Stimulated activated CD4-positive, alpha-beta T cell treated with anti-CD3 and anti-CD28 coated beads, Interleukin-1b, Interleukin-23, amount 100 ng/mL, for 48 hours (primary cell): ENCODE measurements at regions not wholly inside any gene's neighbourhood (a gene's known extent, or its start where the extent isn't known, plus 50 kb on each side); places are given as distances from the start of the nearest gene placed in this dataset.
"Not testable (repeated sequence)": the region's sequence is repeated elsewhere in the genome, so short reads cannot be mapped to it uniquely, and the experiment has no call there.

Experiments used
- DNase-seq: peaks from one replicate; pipeline ENCODE4 v3.0.0-alpha.2; 2020

- no peak for DNase-seq
Observed at GRCh38 chr2:120502761-120503160, 156.8 kb downstream of the INHBB start.

DNA sequence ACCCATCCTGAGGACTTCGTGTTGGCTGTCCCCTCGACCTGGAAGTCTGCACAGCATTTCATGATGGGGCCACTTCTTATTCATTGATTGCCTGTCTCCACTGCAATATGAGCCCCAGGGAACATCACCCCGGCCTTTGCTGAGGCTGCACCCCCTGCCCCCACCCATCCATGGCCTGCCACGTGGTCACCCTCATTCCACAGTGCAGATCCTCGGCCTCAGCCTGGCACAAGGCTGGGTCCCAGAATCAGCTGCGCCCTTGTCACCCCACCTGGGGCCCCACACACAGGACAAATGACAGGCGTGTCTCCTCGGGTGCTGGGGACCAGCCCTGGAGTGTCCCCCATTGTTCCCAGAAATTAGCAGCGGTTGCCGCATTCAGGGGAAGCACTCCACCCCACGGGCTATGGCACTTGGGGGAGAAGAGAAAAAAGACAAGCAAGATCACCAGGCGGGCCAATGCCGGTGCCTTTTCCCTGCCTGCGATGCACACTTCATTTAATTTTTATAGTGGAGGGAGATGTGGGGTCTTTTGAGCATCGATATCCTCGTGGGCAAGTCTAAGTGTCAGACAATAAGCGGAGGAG, 157.4 kb downstream of the INHBB start:
- DNase-seq, result no peak

GRCh38 chr2:120503793-120504571, 158.0 kb downstream of the INHBB start:
- no peak for DNase-seq

- DNase-seq, result no peak
Observed at GRCh38 chr2:120504936-120505705, 159.2 kb downstream of the INHBB start.

DNA sequence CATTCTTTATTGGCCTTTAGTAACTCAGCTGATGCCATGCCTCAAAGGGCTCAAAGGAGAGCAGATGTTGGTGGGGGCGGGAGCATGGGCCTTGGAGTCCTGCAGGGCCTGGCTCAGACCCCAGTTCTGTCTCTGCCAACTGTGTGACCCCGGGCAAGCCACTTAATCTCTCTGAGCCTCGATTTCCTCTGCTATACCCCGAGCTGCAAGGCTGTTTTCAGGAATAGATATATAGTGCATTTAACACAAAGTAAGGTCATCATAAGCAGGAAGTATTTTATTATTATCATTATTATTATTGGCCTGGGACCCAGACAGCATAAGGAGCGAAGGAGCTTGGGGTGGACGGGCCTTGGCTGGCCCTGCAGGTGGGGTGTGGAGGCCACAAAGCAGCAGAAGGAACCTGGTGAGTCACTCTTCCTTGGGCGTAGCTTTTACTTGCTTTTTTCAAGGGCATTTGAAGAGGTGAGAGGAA, 162.7 kb downstream of the INHBB start:
- DNase-seq, result no peak

DNA sequence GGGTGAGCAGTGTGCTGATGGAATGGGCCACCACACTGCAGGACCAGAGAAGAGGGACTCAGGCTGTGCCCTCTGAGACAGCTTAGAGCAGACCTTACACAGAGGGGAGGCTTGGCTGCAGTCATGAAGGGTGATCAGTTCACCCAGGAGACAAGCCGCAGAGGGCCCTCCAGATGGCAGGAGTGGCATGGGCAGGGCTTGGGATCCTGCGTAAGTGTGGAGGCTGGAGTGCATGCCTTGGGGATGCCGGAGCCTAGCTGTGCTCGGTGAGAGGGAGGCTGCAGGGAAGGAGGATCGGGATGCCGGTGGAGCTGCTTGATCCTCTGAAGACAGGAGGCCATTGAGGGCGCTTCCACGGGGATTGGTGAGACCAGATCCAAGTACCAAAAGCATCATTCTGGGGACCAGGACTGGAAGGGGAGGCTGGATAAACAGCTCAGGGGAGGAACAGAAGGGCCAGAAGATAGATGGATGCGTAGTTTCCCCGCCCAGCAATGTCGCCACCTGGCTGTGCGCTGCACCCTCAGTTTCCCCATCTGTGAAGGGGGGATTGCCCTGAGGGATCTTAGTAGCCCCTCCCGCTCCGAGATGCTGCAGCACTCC, 163.4 kb downstream of the INHBB start:
- no peak for DNase-seq

DNA sequence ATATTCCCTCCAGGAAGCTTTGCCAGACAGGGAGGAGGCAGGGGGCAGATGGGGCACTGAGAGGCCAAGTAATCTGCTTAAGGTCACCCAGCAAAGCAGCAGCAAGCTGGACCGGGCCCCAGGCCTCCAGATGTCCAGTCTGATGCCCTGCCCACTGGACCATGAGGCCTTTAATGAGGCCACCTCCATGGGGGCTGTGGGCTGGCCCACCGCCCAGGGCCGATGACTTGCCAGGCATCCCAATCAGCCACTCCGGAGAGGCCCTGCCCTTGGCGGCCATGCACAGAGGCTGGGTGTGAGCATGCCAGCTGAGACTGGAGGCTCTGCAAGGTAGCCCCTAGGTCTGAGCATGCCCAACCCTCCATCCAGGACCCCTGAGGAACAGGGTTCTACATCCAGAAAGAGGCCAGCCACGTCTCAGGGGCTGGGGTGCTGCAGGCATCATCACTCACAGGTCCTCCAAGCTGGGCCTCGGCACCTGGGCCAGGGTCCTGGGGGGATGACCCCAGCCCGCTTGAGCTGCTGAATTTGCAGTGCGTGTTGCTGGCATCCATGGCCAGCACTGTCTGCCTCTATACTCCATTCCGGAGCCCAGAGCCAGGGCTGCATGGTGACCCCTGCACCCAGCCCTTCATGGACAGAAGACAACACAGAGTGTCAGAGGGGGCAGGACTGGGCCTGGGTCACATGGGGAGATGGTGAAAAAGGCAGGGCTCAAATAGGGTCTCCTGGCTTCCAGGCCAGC, 164.2 kb downstream of the INHBB start:
- no peak for DNase-seq

GRCh38 chr2:120510751-120511395, 164.9 kb downstream of the INHBB start:
- no peak for DNase-seq

DNA sequence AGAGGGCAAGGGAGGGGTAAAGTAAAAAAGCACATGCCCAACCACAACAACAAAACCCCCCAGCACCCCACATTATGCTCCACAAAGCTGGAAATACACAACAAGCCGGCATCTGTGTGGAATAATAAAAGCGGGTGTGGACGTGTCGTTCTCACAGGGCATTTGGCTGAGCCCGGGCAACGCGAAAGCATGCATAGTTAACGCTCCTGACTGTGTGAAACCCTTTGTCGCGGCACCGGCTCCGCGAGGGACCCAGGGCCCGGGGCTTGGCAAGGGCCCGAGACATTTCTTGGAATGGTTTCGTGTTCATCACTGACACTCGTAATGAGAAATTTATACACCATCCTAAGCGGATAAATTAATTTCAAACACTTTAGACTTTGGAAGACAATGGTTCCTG, 165.6 kb downstream of the INHBB start:
- DNase-seq, result no peak

DNA sequence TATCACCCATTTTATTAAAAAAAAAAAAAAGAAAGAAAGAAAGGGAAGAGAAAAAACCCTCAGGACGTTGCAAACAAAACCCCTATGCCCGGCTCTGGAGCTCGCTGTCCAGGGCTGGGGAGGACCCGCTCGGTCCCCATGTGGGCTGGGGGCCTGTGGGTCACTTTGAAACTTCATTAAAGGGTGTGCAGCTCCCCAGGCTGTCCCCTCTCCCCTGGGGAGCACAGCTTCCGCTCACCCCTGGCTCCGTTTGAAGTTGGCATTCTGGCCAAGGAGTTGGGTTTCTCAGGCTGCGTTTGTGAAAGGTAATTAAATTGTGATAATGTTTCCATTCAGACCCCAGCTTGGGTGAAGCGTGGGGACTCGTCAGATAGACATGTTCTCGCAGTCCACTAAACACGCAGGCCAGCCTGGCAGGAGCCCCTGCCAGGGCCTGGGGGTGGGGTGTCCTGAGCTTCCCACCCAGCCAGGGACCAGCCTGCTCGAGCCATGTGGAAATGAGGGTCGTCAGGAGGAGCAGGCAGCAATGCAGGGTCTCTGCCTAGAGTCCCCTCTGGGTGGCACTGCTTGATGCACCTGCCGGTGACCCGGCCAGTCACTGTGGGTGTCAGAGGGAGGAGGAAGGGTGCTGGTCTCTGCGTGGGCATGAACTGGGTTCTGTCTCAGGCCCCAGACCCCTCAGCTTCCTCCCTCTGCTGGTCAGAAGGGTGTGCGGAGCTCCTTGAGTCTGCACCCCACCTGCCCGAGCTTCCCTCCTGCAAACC, 166.2 kb downstream of the INHBB start:
- no peak for DNase-seq

GRCh38 chr2:120513776-120514357, 167.9 kb downstream of the INHBB start:
- no peak for DNase-seq

- DNase-seq, result no peak
Observed at GRCh38 chr2:120514521-120514920, 168.6 kb downstream of the INHBB start.

DNA sequence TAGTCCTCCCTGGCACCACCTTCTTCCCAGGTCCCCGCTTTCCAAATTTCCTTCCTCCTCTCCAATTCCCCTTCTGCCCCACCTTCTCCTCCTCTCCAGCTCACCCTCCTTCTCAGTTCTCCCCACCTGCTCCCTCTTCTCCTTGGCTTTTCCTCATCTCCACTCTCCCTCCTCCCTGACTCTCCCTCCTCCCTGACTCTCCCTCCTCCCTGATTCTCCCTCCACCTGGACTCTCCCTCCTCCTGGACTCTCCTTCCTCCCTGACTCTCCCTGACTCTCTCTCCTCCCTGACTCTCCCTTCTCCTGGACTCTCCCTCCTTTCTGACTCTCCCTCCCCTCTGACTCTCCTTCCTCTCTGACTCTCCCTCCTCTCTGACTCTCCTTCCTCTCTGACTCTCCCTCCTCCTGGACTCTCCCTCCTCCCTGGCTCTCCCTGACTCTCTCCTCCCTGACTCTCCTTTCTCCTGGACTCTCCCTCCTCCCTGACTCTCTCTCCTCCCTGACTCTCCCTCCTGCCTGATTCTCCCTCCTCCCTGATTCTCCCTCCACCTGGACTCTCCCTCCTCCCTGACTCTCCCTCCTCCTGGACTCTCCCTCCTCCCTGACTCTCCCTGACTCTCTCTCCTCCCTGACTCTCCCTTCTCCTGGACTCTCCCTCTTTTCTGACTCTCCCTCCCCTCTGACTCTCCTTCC, 169.3 kb downstream of the INHBB start:
- DNase-seq, result not testable (repeated sequence)

DNA sequence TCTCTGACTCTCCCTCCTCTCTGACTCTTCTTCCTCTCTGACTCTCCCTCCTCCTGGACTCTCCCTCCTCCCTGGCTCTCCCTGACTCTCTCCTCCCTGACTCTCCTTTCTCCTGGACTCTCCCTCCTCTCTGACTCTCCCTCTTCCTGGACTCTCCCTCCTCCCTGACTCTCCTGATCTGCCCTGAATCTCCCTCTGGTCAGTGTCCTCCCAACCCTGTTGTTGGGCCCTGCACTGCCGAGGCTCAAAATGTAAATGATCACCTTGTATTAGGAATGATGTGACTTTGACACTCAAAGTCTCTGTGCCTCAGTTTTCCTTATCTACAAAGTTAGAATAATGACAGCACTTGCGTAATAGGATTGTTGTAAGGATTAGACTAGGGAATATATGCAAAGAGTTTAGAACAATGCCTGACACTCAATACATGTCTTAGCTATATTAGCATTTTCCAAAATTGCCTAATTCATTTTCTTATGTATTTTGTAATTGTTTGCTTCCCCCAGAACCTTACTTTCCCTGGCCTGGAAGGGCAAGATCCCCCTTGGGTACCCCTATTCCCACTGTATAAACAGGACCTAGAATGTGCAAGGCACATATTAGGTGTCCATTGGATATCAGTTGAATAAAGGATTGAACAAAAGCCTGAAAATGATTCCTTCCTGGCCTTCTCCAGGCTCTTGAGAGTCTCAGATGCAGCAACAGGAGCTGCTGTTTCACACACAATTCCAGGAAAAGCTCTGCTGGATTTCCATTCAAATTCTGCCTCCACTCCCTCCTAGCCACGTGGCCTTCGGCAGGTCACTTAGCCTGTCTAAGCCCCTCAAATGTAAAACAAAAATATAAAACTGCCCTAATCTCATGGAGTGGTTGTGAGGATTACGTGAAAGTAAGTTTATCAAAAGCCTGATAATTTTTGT, 170.1 kb downstream of the INHBB start:
- DNase-seq, result no peak

DNA sequence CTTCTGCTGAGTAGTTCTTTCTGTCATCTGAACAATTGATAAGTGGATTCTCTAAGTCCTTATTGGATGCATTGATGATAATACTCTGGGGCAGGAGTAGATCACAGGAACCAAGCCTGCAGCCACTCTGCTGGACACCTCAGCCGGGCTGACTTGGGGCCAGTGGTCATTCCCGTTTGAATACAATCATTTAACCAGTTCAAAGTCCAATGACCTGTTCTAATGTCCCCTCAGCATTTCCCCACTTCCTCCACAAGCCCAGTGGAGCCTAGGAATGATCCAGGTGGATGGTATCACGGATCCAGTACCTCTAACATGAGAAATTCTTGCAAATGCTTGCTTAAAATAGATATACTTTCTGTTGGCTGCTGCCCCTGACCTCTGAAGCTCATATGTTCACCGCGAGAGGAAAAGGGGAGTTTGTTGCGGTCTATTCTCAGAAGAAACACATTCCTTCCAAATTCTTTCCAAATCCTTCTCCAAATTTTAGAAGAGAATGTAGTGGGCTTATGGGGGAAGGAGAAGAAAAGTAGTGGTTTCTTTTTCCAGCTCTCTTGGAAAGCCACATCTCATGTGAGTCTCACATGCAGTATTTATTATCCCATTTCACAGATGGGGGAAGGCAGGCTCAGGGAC, 170.9 kb downstream of the INHBB start:
- DNase-seq, result no peak

DNA sequence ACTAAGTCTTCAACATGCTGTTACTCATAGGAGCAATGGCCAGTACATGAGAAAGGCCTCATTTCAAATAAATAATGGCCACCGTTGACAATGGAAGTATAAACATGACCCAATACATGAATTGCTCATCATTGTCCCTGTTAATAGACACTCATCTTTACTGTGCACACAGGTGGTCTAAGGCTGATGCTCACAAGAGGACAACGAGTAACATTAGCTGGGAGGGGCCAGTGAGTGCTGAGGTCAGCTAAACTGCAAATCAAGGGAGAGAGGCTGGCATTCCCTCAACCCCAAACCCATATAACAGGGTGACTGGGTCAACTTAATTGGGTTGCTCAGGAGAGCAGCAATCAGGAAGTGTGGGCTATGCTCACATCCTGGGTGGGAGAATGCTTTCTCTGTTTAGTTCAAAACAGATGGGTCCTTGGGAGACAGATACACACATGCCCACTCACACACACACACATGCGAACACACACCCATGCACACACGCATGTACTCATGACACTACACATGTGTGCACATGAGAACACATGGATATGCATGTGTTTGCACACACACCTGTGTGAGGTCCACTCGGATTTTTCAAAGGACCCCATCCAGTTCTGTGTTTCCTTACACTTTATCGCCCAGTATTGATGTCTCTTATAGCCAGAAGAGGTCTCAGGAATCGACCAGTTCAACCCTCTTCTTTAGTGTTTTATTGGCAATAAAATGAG, 172.0 kb downstream of the INHBB start:
- no peak for DNase-seq

DNA sequence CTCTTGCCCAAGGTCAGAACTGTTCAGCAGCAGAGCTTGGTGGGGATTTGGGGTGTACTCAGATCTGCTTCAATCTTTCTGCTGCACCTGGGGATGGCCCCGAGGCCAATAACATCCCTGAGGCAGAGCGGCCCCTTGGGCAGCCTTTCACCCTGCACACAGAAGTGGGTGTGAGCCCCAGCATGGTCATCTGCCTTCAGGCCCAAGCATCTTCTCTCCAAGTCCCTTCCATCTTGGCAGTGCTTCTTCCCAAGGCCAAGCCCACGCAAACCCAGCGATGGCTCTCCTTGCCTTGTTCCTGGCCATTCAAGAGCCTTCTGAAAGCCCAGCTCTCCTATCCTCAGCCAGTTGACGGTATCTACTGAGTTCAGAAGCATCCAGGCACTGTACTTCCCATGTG, 172.9 kb downstream of the INHBB start:
- DNase-seq, result no peak

DNA sequence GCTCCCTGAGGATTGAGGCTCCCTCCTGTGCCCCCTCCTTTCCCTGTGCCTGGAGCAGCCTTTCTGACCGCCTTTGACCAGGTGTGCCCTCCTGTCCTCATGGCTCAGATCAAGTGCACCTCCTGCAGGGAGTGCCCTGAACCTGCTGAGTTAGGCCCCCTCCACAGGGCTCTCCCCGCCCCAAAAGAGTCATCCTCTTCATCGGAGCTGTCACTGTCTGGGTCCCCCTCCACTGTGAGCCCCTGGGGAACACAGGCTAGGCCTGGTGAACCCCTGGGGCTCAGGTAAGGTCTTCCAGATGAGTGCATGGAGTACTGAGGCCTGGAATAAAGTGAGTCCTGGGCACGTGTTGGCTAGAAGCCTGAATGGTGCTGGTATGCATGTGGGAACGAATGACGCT, 173.5 kb downstream of the INHBB start:
- DNase-seq, result no peak
